ENCODE measurements at regions not wholly inside any gene's neighbourhood (a gene's known extent, or its start where the extent isn't known, plus 50 kb on each side); places are given as distances from the start of the nearest gene placed in this dataset.

DNA sequence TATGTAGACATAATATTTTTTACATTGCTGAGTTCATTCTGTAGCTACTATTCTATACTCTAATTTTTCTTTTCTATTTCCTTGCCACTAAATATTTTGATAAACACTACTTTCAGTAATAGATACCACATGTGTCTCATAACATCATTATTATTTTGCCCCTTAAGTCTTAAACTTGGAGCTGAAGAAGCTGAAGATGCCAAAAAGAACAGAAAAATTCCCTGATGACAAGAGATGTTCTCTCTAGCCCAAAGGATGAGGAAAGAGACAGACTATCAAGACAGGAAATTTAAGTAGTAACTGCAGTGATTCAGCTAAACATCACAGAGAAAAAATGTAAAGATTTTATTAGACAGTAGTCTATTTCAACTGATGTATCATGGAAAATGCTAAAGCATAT lies 322.0 kb upstream of the KLHL1 start:
- no peak for TF ChIP-seq POLR2AphosphoS5 (IDR thresholded peaks at IDR 0.05)
- TF ChIP-seq, protein P1, sequence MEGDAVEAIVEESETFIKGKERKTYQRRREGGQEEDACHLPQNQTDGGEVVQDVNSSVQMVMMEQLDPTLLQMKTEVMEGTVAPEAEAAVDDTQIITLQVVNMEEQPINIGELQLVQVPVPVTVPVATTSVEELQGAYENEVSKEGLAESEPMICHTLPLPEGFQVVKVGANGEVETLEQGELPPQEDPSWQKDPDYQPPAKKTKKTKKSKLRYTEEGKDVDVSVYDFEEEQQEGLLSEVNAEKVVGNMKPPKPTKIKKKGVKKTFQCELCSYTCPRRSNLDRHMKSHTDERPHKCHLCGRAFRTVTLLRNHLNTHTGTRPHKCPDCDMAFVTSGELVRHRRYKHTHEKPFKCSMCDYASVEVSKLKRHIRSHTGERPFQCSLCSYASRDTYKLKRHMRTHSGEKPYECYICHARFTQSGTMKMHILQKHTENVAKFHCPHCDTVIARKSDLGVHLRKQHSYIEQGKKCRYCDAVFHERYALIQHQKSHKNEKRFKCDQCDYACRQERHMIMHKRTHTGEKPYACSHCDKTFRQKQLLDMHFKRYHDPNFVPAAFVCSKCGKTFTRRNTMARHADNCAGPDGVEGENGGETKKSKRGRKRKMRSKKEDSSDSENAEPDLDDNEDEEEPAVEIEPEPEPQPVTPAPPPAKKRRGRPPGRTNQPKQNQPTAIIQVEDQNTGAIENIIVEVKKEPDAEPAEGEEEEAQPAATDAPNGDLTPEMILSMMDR (IDR thresholded peaks at IDR 0.05): no peak

All from sigmoid colon (tissue), 4 donors.